GM19328 (cell line): ENCODE measurements at regions not wholly inside any gene's neighbourhood (a gene's known extent, or its start where the extent isn't known, plus 50 kb on each side); places are given as distances from the start of the nearest gene placed in this dataset.
"Not testable (repeated sequence)": the region's sequence is repeated elsewhere in the genome, so short reads cannot be mapped to it uniquely, and the experiment has no call there.

Experiments
- ATAC-seq: cut with Tn5 transposase; IDR thresholded peaks from one replicate; pipeline ENCODE4 v1.9.1; 2021; ENCODE audit warnings: mild to moderate bottlenecking, moderate library complexity; ENCODE audit not compliant: unreplicated experiment

DNA sequence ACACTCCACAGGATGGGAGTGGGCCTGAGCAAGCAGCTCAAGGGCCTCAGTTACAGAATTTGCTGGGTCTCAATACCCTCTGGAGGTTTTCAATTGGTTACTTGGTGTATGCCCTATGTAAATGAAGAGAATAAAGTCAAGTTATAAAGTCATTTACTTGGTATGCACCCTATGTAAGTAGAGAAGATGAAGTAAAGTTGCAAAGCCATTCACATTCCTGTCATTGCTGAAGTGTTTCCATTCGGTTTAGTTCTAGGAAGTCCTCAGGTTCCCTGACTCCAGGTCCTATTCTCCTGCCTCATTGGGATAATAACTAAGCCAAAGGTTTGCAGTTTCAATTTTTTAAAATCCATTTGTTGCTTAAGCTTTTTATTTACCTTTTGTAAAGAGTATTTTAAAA lies 272.6 kb upstream of the NPSR1 start:
- no peak for ATAC-seq

DNA sequence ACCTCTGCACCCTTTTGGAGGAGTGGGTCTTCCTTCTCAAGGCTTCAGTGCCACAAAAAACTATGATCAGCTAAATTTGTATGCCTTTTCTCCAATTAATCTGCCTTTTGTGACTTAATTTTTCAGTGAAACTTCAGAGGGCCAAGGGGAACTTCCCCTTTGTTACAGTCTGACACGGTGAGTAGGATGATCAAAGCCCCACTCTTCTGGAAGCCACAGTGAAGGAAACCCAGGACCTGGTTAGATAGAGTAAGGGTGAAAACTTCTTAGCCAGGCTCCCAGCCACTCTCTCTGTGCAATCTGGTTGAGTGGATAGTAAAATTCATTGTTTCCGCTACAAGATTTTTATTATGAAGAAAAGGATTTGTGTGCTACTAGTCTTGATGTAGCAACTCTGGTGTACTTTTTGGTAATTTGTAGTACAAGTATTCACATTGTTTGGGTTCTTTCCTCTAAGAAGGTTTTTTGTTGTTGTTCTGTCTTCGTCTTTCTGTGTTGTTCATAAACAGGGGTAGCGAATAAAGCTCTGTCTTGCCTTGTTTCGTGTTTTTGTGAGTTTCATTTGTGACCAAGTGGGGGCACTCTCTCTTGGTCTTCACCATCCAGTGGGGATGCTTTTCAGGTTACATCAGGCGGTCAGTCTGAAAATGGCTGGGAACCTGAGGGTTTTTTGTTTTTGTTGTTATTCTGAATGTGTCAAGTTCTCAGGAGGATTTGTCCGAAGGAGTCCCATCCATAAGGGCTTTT lies 268.5 kb upstream of the NPSR1 start:
- no peak for ATAC-seq

DNA sequence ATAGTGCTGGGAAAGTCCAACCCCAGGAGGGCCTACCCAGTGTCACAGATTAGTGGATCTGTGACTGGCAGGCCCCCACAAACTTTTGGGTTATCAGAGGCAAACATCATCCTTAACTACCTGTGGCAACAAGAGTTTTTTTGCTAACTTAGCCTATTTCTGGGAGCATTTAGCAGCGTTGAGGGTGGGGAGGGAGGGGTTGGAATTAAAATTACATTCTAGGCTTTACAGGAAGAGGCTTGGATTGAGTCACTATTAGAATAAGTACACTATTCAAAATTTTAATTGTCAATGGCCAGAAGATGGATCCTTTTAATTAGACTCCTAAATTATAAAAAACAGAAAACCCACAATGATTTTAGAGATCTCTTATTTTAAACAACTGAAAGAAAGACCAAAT lies 267.9 kb upstream of the NPSR1 start:
- no peak for ATAC-seq

DNA sequence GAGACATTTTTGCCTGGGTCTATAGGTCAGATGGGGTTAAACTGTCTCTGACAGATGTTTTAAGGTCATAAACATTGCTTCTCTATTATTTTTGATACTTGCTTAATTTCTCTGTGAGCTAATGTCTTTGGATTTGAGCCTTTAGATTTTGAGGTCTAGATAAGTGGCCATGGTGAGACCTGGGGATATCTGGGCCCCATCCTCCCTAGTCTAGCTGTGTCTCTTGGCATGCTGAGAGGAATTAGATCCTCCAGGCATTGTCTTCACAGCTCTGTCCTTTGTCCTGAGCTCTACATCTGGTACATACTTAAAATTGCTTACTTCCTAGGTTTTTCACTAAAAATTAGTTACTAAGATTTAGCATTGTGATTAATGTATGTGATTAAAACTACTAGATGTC lies 265.0 kb upstream of the NPSR1 start:
- ATAC-seq: no peak

DNA sequence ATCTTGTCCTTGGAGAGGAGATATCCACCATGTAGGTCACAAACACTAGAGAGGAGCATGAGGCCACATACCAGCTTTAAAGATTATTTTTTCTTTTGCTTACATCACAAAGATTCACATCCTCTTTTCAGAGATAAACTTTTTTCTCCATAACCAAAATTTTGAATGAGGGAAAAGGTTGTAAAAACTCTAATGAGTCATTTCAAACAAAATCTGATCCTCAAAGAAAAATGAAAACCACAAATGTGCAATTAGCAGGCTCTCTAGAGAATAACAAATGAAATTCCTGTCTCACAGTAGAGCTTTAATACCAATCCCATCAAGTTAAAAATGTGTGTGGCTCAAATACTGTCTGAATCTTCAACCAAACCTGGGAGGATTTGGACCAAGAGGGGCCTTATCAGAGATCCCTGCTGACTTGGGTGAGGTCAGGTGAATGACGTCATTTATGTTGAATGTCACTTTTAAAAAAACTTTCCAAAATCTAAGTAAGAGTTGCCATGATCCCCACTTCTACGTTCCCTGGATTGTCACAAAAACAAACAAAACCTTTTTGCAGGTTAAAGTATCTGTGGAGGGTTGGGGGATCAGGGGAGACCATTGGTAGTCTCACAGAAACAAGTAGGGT lies 261.5 kb upstream of the NPSR1 start:
- ATAC-seq: no peak

DNA sequence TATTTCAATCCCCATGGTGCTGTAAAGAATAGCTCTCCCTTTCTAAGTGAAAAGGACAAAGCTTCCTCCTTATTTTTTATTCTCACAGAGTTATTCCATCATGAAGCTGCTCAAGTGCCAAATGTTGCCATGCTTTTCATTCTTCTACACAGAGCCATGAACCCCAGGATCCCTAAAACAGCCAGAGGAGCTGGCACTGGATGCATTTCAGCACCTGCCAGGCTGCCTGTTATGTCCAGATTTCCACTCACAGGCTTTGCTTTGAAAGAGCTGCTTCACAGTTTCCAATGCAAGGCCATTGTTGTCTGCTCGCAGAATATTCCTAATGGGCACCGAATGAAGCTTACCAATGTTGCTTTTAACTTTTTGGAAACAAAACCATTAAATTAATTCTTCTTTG lies 256.2 kb upstream of the NPSR1 start:
- ATAC-seq: no peak

DNA sequence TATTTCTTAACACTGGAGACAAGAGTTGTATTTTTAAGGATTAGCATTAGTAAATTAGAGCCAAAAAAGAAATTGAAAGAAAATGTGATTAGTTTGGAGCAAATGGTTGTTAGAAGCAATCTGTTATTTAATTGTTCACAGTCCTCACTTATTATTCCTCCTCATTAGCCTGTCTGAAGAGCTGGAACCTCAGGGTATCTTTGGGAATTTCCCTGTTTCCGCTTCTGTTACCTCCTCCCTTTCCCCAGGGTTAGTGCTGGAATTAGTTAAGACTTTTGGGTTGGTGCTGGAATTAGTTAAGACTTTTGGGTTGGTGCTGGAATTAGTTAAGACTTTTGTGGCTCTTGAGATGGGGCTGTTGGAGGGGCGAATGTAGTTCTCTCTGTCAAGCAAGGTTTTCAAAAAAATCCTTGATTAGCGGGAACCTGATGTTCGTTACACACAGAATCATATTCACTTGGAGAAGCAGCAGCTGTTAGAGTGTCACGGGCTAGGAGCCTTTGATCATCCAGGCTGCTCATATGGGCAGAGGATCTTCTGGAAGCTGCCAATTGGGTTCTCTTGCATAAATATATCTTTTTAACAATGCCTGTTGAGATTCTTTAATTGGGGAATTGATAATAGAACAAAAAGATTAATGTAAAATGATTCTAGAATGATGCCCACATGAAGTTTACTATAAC lies 251.0 kb upstream of the NPSR1 start:
- ATAC-seq: no peak

DNA sequence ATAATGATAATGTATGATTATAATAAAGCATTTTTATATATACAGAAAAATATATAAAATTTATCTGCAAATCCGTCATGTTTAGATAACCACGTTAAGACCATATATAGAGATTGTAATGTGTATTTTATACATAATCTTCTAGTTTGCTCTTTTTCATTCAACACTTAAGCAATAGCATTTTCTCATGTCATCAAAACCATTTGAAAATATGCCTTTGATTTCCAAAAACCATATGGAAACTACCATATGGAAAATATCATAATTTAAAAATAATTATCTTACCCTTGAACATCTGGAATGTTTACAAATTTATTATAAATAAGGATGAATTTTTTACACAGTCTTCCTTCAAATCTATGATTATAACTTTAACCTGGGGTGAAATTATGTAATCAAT lies 250.4 kb upstream of the NPSR1 start:
- ATAC-seq: no peak

DNA sequence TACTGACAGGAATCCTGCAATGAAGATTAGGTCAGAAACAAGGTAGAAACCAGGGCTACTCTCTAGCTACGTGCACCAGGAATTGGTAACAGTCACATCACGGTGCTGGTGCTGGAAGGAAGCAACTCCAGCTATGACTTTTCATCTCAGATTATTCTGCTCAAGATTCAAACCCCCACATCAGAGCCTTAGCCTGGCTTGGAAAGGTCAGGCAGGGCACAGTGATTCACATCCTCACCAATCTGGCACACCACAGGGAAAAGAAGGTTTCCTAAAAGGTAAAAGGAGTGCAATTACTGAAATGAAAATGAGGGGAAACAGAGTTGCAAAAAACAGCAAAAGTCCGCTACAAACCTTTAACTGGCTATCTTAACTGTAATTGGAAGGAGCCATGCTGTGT lies 240.2 kb upstream of the NPSR1 start:
- no peak for ATAC-seq

DNA sequence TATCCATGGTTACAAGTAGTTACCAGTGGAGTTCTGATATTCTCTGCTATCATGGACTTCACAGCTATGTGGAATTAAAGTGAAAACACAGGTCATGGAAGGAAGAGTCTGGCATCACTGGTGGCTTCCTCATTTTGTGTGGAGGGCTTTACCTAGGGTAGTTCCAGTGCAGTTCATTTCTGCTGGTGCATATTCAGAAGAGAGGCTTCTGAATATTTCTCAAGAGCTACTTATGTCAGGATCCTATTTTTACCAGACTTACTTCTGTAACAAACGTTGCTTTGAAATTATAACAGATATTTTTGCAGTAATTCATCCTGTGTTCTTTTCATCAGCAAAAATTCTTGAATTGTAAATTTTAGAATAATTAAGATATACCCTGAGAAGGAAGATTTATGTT lies 236.5 kb upstream of the NPSR1 start:
- no peak for ATAC-seq

DNA sequence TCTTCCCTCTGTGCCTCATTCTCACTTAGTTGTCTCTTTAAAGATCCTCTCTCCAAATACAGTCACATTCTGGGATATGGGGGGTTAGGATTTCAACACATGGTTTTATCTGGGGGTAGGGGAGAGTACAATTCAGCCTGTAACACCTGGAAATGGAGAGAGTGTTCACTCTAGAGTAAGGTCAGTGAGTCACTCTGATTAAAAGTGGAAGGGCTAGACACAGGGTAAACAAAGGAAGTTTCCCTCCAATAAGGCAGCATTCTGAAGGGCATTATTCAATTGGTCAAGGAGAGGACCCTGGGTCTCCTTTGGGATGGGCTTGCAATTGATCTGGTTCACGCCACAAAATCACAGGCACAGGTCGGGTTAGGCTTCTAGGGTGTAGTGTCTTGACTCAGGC lies 232.8 kb upstream of the NPSR1 start:
- no peak for ATAC-seq

DNA sequence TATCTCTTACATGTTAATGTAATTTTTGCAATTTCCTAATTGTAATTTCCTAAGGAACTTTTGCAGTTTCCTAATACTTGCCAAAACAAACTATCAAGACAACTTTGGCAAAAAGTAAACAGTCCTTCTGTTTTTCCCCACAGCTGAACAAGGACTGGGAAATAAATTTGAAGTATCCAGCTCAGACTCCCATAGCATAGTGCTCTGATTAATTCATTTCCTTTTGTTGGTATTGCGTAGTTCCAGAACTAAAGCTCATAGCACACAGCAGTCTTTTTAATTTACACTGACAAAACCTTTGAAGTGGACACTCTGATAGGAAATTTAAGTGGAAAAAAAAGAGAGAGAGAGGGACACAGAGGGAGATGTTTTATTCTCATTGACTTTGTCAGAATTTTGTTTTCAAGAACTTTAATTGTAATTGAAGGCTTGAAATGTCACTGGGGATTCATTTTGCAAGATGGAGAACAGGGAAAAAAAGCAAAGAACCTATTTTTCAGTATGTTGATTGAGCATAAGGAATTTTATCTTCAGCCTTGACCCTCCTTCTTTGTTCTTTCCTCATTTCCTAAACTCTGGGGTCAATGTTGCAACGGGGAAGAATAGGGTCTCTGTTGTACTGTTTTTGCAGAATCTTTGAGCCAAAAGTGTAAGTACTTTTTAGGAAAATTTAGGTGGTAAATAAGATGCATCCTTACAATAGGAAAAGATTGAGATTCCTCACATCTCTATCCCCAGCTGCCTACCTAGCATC lies 232.2 kb upstream of the NPSR1 start:
- ATAC-seq: no peak

DNA sequence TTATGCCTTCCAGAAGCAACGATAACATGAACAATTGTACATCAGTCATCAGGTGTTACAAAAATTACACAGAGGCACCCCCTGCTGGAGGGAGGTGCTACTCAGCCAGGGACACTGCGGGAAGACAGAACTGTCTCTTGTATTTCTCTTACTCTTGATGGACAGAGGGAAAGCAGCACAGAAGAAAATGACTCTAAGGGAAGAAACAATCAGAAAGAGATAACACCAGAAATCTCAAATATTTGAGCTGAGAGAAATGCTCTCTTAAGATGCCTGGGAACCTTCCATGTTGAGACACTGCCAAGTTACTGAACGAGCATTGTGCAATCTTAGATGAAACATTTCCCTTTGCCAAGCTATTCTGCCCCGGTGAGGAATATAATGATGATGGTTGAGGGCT lies 227.6 kb upstream of the NPSR1 start:
- ATAC-seq: no peak

DNA sequence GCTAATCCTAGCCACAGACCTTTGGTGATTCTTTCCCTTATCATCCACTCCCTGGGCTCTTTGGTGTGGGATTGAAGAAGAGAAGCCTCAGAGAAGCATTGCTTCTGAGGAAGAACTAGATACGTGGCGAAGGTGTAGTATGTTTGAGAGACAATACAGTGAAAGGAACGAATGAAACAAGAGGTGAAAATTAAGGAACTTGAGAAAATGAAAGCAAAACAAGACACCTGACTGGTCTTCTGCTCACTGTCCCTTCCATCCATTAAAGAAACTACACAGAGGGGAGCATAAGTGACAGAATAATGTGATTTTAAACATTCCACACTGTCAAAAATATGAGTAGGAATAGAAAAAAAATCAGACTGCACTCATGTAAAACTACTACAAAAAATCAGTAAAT lies 219.6 kb upstream of the NPSR1 start:
- ATAC-seq: no peak

DNA sequence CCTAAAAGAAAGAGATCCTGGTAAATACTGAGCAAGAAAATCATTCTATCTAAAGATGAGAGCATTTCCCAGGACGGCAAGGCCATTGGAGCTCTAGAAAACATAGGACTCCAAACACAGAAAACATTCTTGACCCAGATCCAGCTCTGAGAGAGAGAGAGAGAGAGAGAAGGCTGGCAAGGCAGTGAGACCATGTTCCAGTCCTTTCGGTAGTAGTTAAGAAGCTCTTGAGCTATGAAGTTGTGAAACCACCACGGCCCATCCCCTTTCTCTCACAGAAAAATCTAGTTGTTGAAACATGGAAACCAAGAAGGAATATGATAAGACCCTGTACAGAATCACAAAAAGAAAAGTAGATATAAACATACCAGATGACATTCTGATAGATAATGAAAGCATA lies 212.4 kb upstream of the NPSR1 start:
- ATAC-seq: no peak

DNA sequence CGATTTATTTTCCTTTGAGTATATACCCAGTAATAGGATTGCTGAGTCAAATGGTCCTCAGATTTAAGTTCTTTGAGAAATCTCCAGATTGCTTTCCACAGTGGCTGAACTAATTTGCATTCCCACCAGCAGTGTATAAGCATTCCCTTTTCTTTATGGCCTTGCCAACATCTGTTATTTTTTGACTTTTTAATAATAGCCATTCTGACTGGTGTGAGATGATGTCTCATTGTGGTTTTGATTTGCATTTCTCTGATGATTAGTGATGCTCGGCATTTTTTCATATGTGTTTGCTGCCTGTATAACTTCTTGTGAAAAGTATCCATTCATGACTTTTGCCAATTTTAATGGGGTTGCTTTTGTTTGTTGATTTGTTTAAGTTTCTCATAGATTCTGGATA lies 209.5 kb upstream of the NPSR1 start:
- ATAC-seq: not testable (repeated sequence)

DNA sequence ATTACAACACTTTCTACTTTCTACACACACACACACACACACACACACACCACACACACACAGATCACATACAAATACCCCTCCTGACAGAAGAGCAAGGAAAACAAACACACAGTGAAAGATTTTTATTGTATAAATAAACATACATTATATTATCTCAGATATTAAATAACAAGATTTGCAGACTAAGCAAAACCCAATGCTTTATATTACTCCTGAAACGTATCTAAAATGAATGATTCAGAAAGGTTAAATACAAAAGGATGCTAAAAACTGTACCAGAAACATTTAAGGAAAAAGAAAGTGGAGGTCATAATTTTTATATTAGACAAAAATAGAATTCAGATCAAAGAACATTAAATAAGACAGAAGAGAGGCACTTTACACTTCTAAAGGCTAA lies 208.3 kb upstream of the NPSR1 start:
- ATAC-seq: no peak

DNA sequence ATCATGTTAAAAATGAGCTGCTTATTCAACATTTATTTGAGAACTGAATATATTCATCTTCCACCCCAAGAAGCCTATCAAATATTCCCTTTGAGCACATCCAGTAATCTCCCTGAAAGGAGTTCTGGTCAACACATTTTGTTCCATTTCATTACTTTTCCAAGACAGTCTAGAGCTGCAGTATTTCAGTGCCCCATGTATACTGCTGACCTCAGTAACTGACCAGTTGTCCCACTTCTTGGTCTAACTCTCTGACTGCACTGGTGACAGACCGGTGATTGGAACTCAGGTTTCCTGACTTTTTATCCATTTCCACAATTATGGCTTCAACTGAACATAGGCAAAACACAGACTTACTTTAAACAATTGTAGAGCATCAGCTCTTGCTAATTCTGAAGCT lies 206.8 kb upstream of the NPSR1 start:
- ATAC-seq: no peak

DNA sequence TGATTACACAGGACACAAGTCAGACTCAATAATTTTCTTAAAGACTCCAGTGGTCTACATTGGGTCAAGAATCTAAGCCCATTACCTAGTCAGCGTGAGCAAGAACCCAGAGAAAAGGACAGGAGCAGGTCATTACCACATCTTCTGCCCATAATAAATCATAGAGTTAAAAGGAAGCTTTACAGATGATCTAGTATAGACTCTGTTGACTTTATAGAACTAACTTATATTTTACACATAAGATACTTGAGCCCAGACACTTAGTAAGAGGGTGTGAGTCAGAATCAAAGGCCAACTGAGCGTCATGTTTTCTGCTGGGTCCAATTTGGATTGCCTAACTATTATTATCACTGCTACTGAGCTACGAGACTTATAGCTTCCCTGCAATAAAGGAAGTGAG lies 206.1 kb upstream of the NPSR1 start:
- ATAC-seq: no peak

DNA sequence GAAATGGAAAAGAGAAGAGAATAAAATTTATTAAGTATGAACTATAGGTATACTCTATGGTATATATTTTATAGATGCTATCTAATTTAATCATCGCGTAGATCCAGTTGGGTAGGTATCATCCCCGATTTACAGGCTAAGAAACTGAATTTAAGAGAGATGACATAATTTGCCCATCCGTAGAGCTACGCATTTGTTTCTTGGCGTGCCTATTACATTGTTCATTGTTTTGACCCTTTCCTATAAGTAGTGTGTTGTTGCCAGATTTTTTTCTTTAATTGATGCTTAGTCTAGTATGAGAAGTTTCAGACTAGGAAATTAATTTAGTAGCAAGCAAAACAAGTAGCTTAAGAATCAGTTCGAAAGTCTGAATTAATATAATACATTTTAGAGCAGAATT lies 205.7 kb upstream of the NPSR1 start:
- ATAC-seq: no peak

DNA sequence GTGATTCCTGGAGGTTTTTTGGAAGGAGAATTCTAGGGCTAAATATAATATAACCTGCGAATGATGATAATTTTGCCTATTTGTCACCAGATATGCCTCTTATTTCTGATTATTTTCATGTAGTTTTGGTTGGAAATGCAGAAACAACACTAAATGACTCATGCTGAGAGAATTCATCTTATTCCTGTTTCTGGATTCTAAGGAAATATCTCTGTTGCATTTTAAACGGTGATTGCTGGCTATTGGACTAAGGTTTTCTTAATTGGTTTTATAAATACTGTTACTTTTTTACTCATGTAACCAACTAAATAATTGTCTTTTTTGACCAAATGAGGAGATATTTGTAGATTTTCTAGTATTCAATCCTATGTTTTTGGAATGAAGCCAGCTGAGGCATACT lies 204.9 kb upstream of the NPSR1 start:
- ATAC-seq: no peak

DNA sequence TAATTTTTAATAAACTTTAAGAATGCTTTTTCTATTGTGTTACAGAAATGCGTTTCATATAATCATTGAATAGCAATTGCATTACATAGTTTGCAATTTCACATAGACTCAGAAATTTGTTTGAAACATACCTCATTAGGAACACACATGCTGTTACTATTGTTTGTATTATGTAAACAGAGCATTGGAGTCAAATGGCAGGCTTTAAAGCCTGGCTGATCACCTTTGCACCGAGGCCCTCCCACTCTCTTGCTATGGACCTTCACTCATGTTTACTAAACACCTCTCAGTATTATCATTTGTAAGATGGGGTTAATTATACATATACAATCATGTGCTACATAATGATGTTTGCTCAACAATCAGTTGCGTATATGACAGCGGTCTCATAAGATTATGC lies 203.6 kb upstream of the NPSR1 start:
- no peak for ATAC-seq
